GM21447 (cell line): ENCODE measurements at regions not wholly inside any gene's neighbourhood (a gene's known extent, or its start where the extent isn't known, plus 50 kb on each side); places are given as distances from the start of the nearest gene placed in this dataset.

Experiments used
- ATAC-seq: cut with Tn5 transposase; IDR thresholded peaks from one replicate; pipeline ENCODE4 v1.9.1; 2021; ENCODE audit not compliant: unreplicated experiment

DNA sequence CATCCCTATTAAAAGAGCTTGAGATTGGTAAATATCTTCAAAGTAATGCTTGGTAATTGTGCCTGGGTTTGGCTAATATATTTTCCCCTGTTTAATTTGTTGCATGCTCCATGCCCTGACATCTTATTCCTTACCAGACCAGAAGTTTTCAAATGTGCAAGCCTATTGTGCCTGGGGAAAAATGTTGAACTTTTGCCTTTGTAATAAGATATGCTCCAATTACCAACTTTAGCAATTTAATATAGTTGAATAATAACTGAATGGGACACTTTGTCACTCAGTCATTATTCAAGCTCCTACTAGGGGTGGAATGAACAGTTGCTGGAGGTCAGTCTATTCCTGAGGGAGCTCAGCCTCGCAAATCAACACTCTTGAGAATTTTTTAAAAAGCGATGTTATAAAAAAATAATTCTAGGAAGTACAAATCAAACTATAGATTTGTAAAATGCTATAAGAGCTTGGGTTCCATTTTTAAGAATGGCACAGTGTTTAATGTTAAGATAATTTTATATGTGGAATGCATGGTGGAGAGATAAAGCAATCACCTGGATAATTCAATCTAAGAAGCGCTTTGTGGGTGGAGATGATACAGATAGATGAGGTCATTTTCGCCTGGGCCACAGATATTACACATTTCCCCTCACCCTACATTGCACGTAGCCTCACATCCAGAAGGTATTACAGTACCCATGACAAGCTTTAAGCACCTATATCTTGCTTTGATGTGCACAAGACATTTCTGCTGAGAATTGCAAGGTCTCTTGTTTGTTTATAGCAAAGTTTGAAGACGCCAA, 231.8 kb downstream of the PIK3R1 start:
- ATAC-seq: no peak

DNA sequence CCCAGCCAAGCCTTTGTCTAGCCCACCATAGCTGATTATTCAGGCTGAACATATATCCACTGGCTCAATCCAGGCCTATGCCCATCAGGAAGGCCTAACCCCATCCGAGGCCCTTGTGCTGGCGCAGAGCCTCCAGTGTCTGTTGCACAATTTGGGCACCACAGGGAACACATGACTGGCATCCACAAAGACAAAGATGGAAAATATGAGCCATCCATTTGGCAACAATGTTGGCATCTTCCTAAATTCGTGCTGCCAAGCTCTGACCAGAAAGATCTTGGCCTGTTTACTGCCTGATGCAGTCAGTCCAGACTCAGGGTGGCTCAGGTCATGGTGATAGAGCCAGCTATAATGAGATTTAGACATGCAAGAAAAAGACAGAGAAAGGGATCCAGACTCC, 233.8 kb downstream of the PIK3R1 start:
- ATAC-seq: no peak

DNA sequence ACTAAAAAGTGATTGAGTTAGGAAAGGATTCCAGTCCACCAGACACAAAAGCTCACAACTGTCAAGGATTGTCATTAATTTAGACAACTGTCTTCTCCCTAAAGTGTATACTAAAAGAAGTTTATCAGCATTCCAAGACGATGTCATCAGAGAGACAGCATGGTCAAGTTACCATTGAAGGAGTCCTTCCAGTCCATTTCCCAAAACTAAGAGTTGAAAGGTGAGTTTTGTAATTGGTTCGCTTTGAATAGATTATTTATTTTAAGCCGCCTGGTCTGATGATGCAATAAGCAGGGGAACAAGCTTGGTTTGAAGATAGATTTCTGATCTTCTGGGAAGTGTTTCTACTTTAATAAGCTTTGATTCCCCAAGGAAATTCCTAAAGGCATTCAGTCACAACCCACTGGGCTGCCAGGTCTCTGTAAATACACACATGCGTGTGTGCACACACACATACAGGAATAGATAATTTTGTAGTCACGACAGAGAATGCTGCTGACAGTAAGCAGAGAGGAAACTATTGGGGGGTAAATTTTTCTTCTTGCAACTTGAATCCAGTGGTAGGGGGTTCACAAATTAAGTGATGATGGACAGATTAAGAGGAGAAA, 234.8 kb downstream of the PIK3R1 start:
- no peak for ATAC-seq

DNA sequence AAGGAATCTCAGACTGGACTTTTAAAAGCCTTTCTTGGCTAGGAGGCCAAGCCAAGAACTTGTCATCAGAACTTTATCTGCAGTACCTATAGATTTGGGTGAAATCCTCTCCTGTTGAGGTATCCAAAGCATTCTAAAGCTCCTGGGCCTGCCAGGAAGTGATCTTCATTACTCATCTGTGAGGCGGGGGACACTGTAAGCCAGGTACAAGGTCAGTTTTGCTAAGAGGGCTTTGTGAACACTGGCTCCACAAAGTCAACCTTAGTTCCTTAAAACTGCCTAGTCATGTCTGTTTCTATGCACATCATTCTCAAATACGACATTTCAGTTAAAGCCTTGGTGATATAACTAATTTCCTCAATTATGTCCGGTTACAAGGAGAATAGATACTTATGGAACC, 236.7 kb downstream of the PIK3R1 start:
- ATAC-seq: no peak

DNA sequence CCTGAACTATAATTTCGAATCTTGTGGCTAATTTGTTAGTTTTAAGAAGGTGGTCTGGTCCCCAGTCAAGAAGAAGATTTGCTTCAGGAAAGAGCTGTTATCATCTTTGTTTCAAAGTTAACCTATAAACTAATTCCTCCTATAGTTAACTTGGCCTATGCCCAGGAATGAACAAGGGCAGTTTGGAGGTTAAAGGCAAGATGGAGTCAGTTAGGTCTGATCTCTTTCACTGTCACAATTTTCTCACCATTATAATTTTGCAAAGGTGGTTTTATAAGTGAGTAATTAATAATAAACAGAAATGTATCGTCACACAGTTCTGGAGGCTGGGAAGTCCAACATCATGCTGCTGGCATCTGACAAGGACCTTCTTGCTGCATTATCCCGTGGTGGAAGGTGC, 238.6 kb downstream of the PIK3R1 start:
- no peak for ATAC-seq

DNA sequence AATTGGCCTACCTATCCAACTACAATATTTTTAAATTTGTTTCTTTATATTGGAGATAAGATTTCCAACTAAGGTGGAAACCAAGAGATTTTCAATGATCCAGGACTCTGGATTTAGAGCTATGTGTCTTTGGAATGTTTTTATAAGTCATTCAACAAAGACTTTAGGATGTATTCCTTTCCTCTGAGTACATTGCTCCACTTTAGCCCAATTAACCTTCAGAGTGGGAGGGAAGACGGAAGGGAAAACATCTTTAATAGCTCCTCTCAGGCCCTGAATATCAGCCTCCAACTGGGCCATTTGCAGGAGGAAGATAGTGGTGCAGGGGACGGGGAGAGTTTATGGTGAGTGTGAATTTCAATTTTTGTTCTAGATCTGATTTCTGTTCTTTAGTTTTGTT, 239.2 kb downstream of the PIK3R1 start:
- ATAC-seq: no peak

DNA sequence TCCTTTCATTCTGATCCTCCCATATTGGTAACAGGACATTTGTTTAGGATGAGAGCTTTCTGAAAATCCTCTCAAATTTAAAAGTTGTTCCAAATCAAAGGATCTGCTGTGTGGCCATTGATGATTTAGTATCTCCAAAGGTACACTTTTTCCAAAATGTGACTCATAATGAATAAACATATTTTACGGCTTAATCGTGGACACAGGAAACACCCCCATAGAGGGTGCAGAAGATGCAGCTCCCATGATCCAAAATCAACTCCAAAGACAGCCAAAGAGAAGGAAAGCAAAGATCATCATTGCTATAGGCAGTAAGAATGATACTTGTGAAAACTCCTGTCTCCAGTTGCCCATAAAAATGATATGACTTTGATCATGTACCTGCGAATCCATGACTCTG, 239.7 kb downstream of the PIK3R1 start:
- no peak for ATAC-seq

DNA sequence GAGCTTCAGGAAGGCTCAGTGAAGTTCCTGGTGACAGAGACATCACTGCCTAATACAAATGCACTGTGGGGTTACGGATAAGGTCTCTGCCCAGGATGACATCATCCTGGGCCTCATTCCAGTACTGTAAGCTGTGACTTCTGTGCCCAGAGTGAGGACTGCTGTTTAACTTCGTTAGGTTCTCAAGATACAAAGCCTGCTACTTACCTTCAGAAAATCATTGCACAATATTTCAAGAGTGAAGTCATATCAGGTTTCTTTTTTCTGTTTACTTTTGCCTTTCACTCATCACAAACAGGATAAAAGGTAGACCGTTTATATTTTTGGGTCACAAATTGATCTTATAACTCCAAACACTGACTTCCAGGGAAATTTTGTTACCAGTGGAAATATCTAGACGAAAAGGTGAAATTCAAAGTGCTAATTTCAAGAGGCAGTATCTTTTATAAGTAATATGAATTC, 241.2 kb downstream of the PIK3R1 start:
- no peak for ATAC-seq

DNA sequence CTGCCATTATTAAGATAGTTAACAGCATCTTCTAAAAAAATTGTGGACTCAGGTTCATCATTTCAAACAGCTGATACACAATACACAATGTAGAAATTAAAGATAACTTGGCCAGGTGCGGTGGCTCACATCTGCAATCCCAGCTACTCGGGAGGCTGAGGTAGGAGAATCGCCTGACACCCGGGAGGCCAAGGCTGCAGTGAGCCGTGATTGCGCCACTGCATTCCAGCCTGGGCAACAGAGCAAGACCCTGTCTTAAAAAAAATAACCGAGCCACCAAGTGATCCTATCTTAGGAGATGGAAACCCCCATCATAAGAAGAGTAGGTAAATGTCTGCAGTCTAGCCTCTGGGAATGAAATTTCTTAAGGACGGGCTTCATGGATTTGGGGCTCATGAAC, 241.7 kb downstream of the PIK3R1 start:
- ATAC-seq: no peak

DNA sequence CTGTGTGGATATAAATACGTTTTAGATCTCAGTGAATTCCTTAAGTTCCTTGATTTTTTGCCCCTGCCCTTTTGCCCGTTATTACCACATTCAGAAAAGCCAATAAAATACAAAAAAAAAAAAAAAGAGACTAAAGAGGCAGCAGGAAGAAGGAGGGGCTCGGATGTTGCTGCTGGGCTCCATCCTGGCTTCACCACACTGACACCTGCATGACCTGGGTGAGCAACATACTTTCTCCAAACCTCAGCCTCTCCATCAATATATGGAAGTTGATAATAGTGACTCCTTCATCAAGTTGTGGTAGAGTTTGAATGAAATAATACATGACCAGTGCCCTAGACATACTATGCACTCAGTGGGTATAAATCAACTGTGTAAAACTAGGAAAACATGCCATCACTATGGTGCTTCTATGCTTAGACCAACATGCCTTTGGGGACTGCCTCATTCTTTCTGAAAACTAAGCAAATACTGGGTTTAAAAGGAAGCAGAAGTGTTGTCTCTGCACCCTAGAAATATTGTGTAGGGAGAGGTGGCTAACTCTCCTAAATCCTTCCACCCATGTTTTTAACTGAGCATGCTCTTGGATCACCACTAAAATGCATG, 243.0 kb downstream of the PIK3R1 start:
- no peak for ATAC-seq

DNA sequence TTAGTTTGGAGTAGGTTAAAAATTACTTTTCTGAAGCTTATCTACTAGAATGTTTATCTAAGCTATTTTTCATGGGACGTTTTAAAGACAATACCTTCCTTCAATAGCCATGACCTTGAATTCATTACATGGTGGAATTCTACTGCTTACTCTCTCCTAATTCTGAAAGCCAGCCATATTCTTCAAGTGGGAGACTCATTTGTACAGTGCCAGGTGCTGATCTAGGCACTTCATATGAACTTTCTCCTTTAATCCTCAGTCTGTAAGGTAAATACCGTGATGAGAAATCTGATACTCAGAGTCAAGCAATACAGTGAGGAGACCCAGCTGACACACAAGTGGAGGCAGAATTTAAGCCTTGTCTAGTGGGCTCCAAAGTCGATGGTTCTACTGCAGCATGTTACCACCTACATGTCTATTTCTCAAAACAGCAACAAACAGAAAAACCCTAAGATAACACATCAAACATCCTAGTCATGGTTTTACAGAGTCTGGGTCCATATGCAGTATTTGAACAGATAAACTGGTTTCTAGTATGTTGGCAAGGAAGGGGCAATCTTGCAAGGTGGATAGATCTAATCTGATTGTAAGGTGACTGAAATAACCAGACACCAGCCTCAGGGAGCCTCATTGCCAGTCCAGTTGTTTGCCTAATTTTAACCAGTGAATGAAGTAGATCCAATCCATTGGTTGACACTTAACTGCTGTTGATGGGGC, 243.7 kb downstream of the PIK3R1 start:
- ATAC-seq: no peak

DNA sequence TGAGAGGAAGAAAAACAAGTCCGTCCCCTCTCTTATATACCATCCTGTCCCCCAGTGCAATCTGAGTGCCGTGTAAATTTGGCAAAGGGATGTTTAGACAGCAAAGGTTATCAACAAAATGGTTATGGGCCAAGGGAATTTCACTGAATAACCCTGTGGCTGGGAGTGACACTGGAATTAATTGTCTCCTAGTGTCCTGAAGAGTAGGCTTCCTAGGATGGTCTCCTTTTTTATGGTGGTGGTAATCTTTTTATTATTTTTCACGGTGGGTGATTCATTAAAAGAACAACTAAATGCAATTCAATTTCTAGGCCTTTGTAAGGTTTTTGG, 244.2 kb downstream of the PIK3R1 start:
- ATAC-seq: no peak

DNA sequence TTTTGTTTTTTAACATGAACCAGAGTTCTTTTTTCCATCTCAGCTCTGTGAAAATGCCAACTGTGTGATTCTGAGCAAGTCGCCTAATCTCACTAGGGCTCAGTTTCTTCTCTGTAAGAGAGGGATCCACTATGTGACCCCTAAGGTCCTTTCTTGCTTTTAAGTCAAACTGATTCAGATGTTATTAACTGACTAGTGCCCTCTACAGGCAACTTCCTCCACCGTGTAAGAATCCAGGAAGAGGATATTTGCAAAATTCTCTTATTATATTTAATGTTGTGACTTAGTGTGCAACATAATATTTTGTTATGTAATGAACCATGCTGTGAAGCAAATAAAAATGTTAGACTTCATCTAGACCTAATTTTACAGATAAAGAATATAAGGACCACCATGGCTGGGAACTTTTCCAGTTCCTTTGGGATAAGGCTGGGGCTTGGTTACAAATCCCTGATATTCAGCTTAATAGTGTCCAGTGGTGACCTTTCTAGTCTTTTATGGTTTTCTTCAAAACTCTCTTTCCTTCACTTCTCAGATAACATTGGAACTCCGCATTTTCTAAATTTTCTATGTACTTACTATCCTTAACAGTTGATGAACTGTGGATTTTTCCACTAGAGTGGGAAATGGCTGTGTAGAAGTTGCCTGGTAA, 244.7 kb downstream of the PIK3R1 start:
- ATAC-seq: peak; percentile 59

DNA sequence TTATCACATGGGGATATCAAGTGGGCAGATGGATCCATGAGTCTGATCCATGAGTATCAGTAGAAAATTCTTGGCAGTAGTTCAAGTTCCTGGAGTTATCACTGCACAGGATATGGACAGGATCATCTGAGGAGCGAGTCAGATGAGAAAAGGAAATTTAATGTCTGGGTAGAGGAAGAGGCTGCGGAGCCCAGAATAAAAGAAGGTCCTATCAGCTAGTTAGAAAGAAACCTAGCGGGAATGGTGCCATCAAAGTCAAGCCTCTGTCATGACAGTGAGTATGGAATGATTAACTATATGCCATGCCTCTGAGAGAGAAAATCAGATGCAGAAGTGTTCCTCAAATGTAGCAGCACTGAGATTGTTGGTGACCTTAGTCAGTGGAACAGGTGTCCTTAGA, 248.1 kb downstream of the PIK3R1 start:
- ATAC-seq: no peak

DNA sequence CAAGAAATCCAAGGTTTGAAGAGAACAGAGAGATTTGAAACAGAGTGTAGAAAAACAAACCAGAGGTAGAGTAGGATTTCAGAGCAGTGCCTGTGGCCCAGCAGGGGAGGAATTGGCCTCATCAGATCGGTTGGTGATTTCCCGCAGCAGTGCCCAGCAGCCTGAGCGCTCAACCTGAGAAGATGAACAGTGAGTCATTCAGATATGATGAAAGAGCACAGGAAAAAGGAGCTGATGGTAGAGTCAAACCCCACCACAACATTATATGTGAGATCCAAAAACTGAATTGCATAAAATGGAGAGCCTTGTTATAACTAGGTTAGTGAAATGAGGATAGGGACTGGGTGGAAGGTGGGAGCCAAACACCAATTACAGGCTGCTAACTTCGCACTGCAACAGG, 248.9 kb downstream of the PIK3R1 start:
- no peak for ATAC-seq

DNA sequence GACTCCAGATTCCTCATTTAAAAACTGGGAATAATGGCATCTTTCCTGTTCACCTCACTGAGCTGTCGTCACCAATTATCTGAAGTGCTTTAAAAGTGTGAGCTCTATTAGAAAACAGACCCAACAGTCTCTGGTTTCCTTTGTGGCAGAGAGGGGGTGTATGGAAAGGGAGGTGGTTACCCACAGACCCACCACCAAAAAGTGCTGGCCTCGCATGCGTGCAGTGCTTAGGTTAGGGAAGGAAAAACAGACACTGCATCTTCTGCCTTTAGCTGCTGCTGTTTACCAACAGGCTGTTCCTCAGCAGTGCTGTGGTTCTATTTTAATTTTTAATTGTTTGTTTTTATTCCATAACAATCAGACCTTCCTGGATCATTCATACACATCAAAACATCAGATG, 249.6 kb downstream of the PIK3R1 start:
- no peak for ATAC-seq

DNA sequence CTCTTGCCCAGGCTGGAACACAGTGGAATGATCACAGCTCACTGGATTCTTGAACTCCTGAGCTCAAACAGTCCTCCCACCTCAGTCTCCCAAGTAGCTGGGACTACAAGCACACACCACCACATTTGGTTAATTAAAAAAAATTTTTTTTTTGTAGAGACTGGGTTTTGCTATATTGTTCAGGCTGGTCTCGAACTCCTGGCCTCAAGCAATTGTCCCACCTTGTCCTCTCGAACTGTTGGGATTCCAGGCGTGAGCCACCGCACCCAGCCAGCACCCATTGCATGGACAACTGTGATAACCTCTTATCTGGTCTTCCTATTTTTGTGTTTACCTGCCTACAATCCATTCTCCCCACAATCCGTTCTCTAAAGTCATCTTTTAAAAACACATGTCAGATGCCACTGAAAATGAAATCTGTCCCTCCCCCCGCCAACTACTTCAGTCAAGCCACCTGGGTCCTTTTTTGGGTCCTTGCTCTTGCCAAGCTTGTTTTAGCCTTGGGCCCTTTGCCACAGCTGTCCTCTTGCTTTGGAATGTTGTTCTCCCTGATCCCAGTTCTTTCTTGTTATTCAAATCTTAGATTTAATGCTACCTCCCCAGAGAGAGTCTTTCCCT, 250.5 kb downstream of the PIK3R1 start:
- no peak for ATAC-seq

DNA sequence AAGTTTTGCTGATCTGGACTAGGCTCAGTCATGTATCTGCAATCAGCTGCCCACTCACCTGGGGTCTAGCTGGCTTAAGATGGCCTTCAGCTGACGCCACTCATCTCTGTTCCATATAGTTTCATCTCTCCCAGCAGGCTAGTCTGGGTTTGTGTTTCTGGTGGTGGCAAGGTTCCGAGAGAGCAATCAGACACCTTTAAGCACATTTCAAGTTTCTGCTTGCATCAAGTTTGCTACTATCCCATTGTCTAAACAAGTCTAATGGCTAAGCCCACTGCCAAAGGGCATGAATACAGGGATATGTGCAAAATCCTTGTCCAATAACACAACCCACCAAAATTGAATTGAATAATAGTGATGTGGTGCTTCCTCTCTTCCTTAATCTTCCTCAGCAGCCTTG, 251.7 kb downstream of the PIK3R1 start:
- ATAC-seq: no peak

DNA sequence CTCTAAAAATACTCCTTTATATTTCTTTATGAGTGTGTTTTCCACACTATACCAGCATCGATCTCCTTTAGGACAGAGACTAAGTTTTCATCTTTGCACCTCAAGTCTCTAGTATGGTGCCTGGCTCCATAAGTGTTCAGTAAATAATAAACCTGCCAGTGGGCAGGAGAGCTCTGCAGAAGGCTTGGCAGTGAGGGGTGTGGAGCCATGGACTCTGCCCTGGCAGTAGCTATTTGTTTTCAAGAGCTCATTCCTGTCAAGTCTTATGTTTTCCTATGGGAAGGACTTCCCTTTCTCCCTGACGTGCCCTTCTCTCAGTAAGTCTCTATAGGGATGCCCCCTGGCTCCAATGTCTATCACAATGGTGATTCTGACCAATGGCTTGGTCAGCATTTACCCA, 252.2 kb downstream of the PIK3R1 start:
- ATAC-seq: no peak

DNA sequence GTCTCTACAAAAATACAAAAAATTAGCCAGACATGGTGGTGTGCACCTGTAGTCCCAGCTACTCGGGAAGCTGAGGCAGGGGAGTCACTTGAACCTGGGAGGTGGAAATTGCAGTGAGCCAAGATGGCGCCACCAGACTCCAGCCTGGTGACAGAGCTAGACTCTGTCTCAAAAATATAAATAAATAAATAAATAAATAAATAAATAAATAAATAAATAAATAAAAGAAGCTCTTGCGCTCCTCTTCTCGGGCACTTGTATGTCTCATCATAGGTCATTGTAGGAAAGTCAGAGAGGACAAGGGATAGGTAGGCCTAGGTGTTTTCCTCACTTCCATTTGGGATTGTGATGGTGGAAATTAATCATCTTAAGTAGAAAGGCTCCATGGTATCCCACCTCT, 252.8 kb downstream of the PIK3R1 start:
- no peak for ATAC-seq

DNA sequence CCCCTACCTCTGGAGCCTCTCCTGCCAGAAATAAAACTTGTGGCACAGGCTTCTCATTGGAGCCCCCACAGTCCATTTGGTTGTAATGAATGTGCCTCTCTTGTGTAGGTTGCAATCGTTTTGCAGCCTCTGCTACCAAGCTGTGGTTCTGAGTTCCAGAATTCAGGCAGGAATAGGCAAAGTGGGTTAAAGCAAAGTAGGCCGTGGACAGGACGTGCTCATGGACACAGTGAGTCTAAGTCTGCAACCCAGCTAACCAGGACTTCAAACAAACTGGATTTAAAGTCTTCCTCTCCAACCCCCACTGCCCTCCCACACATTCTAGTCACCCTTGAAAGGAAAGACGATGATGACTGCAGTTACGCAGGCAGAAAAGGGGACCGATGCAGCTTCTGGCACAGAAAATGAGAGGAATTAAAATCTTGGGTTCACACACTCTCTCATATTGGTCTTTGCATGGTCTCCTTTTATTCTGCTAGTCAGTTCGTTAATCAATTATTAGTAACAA, 260.0 kb downstream of the PIK3R1 start:
- ATAC-seq: no peak
